Uterus (tissue), 3 donors: ENCODE measurements at regions not wholly inside any gene's neighbourhood (a gene's known extent, or its start where the extent isn't known, plus 50 kb on each side); places are given as distances from the start of the nearest gene placed in this dataset.

Experiments
- DNase-seq, 2 donors: peaks; one replicate each; pipeline ENCODE4 v3.0.0-alpha.2; 2019 to 2020
- H3K27ac ChIP-seq, 2 donors: fragments of 200-600 bp; sonication (generic); 1 replicate in 1 of 2; 2 replicates in 1 of 2; pipeline ENCODE4 v1.5.1; 2016 to 2018
- H3K27me3 ChIP-seq, 2 donors: fragments of 200-600 bp; sonication (generic); one replicate each; pipeline ENCODE4 v1.5.1; 2018 to 2019; ENCODE audit warnings: control low read depth in 1 of 2
- H3K36me3 ChIP-seq, 2 donors: fragments of 200-600 bp; sonication (generic); one replicate each; pipeline ENCODE4 v1.5.1; 2019; ENCODE audit warnings: control low read depth in 1 of 2
- H3K4me1 ChIP-seq, 2 donors: fragments of 200-600 bp; sonication (generic); one replicate each; pipeline ENCODE4 v1.5.1; 2018 to 2019; ENCODE audit warnings: control low read depth in 1 of 2
- H3K4me3 ChIP-seq, 2 donors: fragments of 200-600 bp; sonication (generic); 1 replicate in 1 of 2; 2 replicates in 1 of 2; pipeline ENCODE4 v1.5.1; 2018 to 2019; ENCODE audit warnings: mild to moderate bottlenecking in 1 of 2
- H3K9me3 ChIP-seq, 2 donors: fragments of 200-600 bp; sonication (generic); one replicate each; pipeline ENCODE4 v1.5.1; 2019; ENCODE audit warnings: control low read depth in 1 of 2
- CTCF ChIP-seq, 4 experiments: fragments of 200-600 bp in 2 of 4; fragments of 450-650 bp in 2 of 4; sonication (generic) in 2 of 4; IDR thresholded peaks; one replicate each; pipeline ENCODE4 v1.5.1; 2016 to 2019; ENCODE audit warnings: antibody characterized with exemption in 4 of 4, mild to moderate bottlenecking in 2 of 4, moderate library complexity in 1 of 4
- POLR2A ChIP-seq, 2 donors: fragments of 450-650 bp; IDR thresholded peaks; one replicate each; pipeline ENCODE4 v1.6.1; 2016; ENCODE audit warnings: antibody characterized with exemption in 2 of 2, mild to moderate bottlenecking in 1 of 2, moderate library complexity in 1 of 2
- intact Hi-C: fragments of 100-400 bp; cut with DNase I; formaldehyde crosslinking; loops from one replicate; pipeline ENCODE4 v1.15.1; 2023; ENCODE audit warnings: low total_unique reads
- donor health status: DM: yes; HTN: yes; CAD: no.

GRCh38 chr2:14285812-14286211, 346.7 kb upstream of the LRATD1 start:
- intact Hi-C loops = no loop called here
- TF ChIP-seq POLR2A (IDR thresholded peaks at IDR 0.05) (no peak), CTCF (IDR thresholded peaks at IDR 0.05) (no peak)

GRCh38 chr2:14288016-14288415, 344.5 kb upstream of the LRATD1 start:
- intact Hi-C loops = no loop called here
- Histone ChIP-seq H3K4me3 (no peak overlapping the region), H3K9me3 (no peaks in the 10 kb centered on the region), H3K27ac (no peak overlapping the region), H3K4me1 (no peaks in the 10 kb centered on the region), H3K27me3 (no peaks in the 10 kb centered on the region), H3K36me3 (no peaks in the 10 kb centered on the region)
- TF ChIP-seq CTCF (IDR thresholded peaks at IDR 0.05) = no peak
- no peak for TF ChIP-seq POLR2A (IDR thresholded peaks at IDR 0.05)
- DNase-seq = no peak

More at GRCh38 chr2:14285812-14286211, 346.7 kb upstream of the LRATD1 start:
- no peaks in the 10 kb centered on the region for H3K36me3 ChIP-seq
- no peaks in the 10 kb centered on the region for H3K4me1 ChIP-seq
- H3K27me3 ChIP-seq = no peaks in the 10 kb centered on the region
- no peak overlapping the region for H3K27ac ChIP-seq
- DNase-seq = no peak
- no peaks in the 10 kb centered on the region for H3K9me3 ChIP-seq
- no peak overlapping the region for H3K4me3 ChIP-seq

- Histone ChIP-seq H3K27me3 (no peaks in the 10 kb centered on the region), H3K4me3 (no peak overlapping the region), H3K9me3 (no peaks in the 10 kb centered on the region), H3K4me1 (no peaks in the 10 kb centered on the region), H3K27ac (no peak overlapping the region), H3K36me3 (no peaks in the 10 kb centered on the region)
- DNase-seq = no peak
- intact Hi-C loops = no loop called here
- no peak for TF ChIP-seq CTCF (IDR thresholded peaks at IDR 0.05)
- TF ChIP-seq POLR2A (IDR thresholded peaks at IDR 0.05) = no peak
These were observed 339.6 kb upstream of the LRATD1 start for GRCh38 chr2:14292964-14293363.

- H3K4me3 ChIP-seq = no peak overlapping the region
- intact Hi-C loops = no loop called here
- H3K27me3 ChIP-seq = no peaks in the 10 kb centered on the region
- no peak overlapping the region for H3K27ac ChIP-seq
- H3K9me3 ChIP-seq = no peaks in the 10 kb centered on the region
- no peak for TF ChIP-seq POLR2A (IDR thresholded peaks at IDR 0.05)
- TF ChIP-seq CTCF (IDR thresholded peaks at IDR 0.05) = no peak
- no peaks in the 10 kb centered on the region for H3K36me3 ChIP-seq
- no peak for DNase-seq
- H3K4me1 ChIP-seq = no peaks in the 10 kb centered on the region
These were observed 335.2 kb upstream of the LRATD1 start for GRCh38 chr2:14297340-14297739.

GRCh38 chr2:14297906-14298305, 334.6 kb upstream of the LRATD1 start:
- Histone ChIP-seq H3K4me1 (no peaks in the 10 kb centered on the region), H3K4me3 (no peak overlapping the region), H3K9me3 (no peaks in the 10 kb centered on the region), H3K27ac (no peak overlapping the region), H3K27me3 (no peaks in the 10 kb centered on the region), H3K36me3 (no peaks in the 10 kb centered on the region)
- intact Hi-C loops = no loop called here
- TF ChIP-seq POLR2A (IDR thresholded peaks at IDR 0.05) = no peak
- TF ChIP-seq CTCF (IDR thresholded peaks at IDR 0.05) = no peak
- no peak for DNase-seq
